ENCODE measurements at regions not wholly inside any gene's neighbourhood (a gene's known extent, or its start where the extent isn't known, plus 50 kb on each side); places are given as distances from the start of the nearest gene placed in this dataset.

GRCh38 chr5:173534664-173535063, 81.8 kb downstream of the BOD1 start:
- H2AFZ ChIP-seq (ENCODE audit: low read length) = no peak overlapping the region
- no peaks in the 10 kb centered on the region for H3K4me1 ChIP-seq (ENCODE audit: insufficient read depth, low read length, severe bottlenecking)
- H4K20me1 ChIP-seq (ENCODE audit: insufficient read depth, low read length) = no peaks in the 10 kb centered on the region
- no peak overlapping the region for H3K9ac ChIP-seq (ENCODE audit: low read length)
- no peaks in the 10 kb centered on the region for H3K27me3 ChIP-seq (ENCODE audit: insufficient read depth, low read length)
- TF ChIP-seq CTCF (IDR thresholded peaks at IDR 0.05; ENCODE audit: low read length) = no peak
- TF ChIP-seq EZH2 (IDR thresholded peaks at IDR 0.05; ENCODE audit: borderline replicate concordance, low read length) = no peak
- no peaks in the 10 kb centered on the region for H3K36me3 ChIP-seq (ENCODE audit: insufficient read depth, low read length)
- H3K9me2 ChIP-seq (ENCODE audit: low read depth, low read length) = no peaks in the 10 kb centered on the region
- no peak overlapping the region for H3K4me3 ChIP-seq (ENCODE audit: low read depth, low read length, poor library complexity, severe bottlenecking)
- no peaks in the 10 kb centered on the region for H3K79me2 ChIP-seq (ENCODE audit: insufficient read depth, low read length)
- no peak overlapping the region for H3K4me2 ChIP-seq (ENCODE audit: low read length)
- no peaks in the 10 kb centered on the region for H3K9me3 ChIP-seq (ENCODE audit: low read length)
- H3K27ac ChIP-seq (ENCODE audit: low read depth, low read length, poor library complexity, severe bottlenecking) = no peak overlapping the region
- H3F3A ChIP-seq (ENCODE audit: insufficient read depth, low read length) = no peaks in the 10 kb centered on the region

- H3K9me3 ChIP-seq (ENCODE audit: low read length) = no peaks in the 10 kb centered on the region
- no peaks in the 10 kb centered on the region for H3K9me2 ChIP-seq (ENCODE audit: low read depth, low read length)
- no peaks in the 10 kb centered on the region for H3F3A ChIP-seq (ENCODE audit: insufficient read depth, low read length)
- no peak overlapping the region for H3K9ac ChIP-seq (ENCODE audit: low read length)
- H3K27me3 ChIP-seq (ENCODE audit: insufficient read depth, low read length) = no peaks in the 10 kb centered on the region
- H3K79me2 ChIP-seq (ENCODE audit: insufficient read depth, low read length) = no peaks in the 10 kb centered on the region
- no peak overlapping the region for H3K4me3 ChIP-seq (ENCODE audit: low read depth, low read length, poor library complexity, severe bottlenecking)
- H3K36me3 ChIP-seq (ENCODE audit: insufficient read depth, low read length) = no peaks in the 10 kb centered on the region
- no peak overlapping the region for H2AFZ ChIP-seq (ENCODE audit: low read length)
- TF ChIP-seq CTCF (IDR thresholded peaks at IDR 0.05; ENCODE audit: low read length) = no peak
- no peak for TF ChIP-seq EZH2 (IDR thresholded peaks at IDR 0.05; ENCODE audit: borderline replicate concordance, low read length)
- no peaks in the 10 kb centered on the region for H4K20me1 ChIP-seq (ENCODE audit: insufficient read depth, low read length)
- no peak overlapping the region for H3K4me2 ChIP-seq (ENCODE audit: low read length)
- H3K4me1 ChIP-seq (ENCODE audit: insufficient read depth, low read length, severe bottlenecking) = no peaks in the 10 kb centered on the region
- no peak overlapping the region for H3K27ac ChIP-seq (ENCODE audit: low read depth, low read length, poor library complexity, severe bottlenecking)
Observed at GRCh38 chr5:173534031-173534430, 82.4 kb downstream of the BOD1 start.

GRCh38 chr5:173532689-173533250, 83.7 kb downstream of the BOD1 start:
- Histone ChIP-seq H3F3A (ENCODE audit: insufficient read depth, low read length) (no peaks in the 10 kb centered on the region), H3K4me2 (ENCODE audit: low read length) (no peak overlapping the region), H3K9me2 (ENCODE audit: low read depth, low read length) (no peaks in the 10 kb centered on the region), H3K9me3 (ENCODE audit: low read length) (no peaks in the 10 kb centered on the region), H3K4me1 (ENCODE audit: insufficient read depth, low read length, severe bottlenecking) (no peaks in the 10 kb centered on the region), H3K27ac (ENCODE audit: low read depth, low read length, poor library complexity, severe bottlenecking) (no peak overlapping the region), H3K27me3 (ENCODE audit: insufficient read depth, low read length) (no peaks in the 10 kb centered on the region), H3K4me3 (ENCODE audit: low read depth, low read length, poor library complexity, severe bottlenecking) (no peak overlapping the region), H3K36me3 (ENCODE audit: insufficient read depth, low read length) (no peaks in the 10 kb centered on the region), H4K20me1 (ENCODE audit: insufficient read depth, low read length) (no peaks in the 10 kb centered on the region), H2AFZ (ENCODE audit: low read length) (no peak overlapping the region), H3K79me2 (ENCODE audit: insufficient read depth, low read length) (no peaks in the 10 kb centered on the region), H3K9ac (ENCODE audit: low read length) (no peak overlapping the region)
- TF ChIP-seq CTCF (IDR thresholded peaks at IDR 0.05; ENCODE audit: low read length) (no peak), EZH2 (IDR thresholded peaks at IDR 0.05; ENCODE audit: borderline replicate concordance, low read length) (no peak)

Measured in OCI-LY1 (cell line).